ENCODE measurements at regions not wholly inside any gene's neighbourhood (a gene's known extent, or its start where the extent isn't known, plus 50 kb on each side); places are given as distances from the start of the nearest gene placed in this dataset.
A peak's percentile ranks its signal among the peaks of the same experiment; 100 is the strongest.
"Not testable (repeated sequence)": the region's sequence is repeated elsewhere in the genome, so short reads cannot be mapped to it uniquely, and the experiment has no call there.

- DNase-seq (ENCODE audit: low spot score): no peak
These were observed 50.2 kb upstream of the CPNE4 start for GRCh38 chr3:132084982-132085381.

DNA sequence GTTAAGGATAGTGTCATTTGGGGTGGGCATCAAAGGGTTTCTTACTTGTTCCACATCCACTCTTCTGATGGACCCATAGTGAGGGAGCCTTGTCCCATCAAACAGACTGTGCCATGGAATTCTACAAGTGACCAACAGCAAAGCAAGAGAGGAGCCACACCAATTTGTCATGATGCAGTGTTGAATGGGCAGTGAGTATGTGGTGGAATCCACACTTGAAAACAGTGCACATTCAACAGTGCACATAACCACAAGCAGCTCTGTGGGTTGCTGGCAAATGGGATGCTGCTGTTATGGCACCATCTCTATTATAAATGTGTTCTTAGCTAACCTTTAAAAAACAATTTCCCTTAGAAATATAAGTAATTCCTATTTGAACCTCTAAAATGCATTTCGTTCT lies 52.5 kb upstream of the CPNE4 start:
- DNase-seq (ENCODE audit: low spot score): no peak

GRCh38 chr3:132088291-132088690 lies 53.5 kb upstream of the CPNE4 start:
- DNase-seq (ENCODE audit: low spot score): no peak

GRCh38 chr3:132090921-132091320 lies 56.1 kb upstream of the CPNE4 start:
- no peak for DNase-seq (ENCODE audit: low spot score)

- no peak for DNase-seq (ENCODE audit: low spot score)
These were observed 81.8 kb upstream of the CPNE4 start for GRCh38 chr3:132116601-132117000.

DNA sequence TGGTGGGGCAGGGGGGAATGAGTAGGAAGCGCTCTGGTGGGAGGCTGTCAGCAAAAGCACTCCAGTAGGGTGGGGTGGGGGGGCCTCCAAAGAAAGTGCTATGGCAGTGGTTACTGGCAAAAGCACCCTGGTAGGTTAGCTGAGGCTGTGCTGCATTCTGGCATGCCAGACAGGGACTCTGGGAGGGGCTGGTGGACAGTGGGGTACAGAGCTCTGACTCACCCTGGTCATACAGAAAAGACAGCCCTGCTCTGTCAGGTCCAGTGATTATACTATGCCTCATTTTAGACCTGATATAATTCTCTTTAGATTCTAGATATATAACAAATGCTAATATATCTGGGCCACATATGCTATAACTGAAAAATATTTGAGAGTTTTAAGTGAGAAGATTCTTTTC lies 82.8 kb upstream of the CPNE4 start:
- DNase-seq (ENCODE audit: low spot score): no peak

DNA sequence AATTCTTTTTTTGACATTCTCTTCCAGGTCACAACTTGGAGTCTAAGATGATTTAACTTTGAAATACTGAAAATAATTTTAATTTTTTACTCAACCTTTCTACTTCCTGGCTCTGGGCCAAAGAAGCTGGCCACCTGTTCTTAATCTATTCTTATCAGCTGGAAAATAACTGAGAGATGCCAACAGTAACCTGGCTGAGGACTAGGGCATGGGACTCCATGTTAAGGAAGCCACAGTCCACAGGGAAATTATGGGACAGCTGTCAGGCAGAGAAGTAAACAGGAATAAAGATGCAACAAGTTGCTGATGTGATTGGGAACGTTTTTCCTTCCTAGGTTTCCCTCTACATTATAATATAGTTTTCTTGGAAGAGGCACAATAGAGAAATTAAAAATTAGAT lies 84.7 kb upstream of the CPNE4 start:
- no peak for DNase-seq (ENCODE audit: low spot score)

GRCh38 chr3:132124096-132124495 lies 89.3 kb upstream of the CPNE4 start:
- DNase-seq (ENCODE audit: low spot score): no peak

DNA sequence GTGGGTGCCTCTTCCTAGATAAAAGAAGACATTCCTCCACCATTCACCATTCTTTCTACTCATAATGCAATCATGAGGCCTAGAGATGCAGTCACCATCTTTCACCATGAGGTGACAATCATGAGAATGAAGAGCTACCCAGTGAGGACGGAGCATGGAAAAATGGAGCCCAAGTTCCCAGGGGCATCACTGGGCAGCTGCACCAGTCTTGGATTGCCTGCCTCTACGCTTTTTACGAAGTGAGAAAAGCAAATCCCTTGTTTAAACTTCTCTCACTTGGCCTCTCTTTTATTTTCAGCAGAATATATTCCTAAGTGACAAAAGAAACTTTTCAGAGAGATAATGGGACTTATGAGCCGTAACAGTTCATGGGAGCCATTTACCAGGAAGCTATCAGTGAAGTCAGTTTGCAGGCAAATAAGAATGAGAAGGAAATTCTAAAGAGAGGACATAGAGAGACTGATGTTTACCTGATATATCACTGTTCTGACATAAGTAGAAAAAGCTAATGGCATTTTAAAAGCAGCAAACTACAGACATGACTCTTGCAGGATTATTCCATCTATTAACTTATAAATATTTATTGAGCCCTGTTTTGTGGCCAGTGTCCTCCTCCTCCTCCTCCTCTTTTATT lies 90.0 kb upstream of the CPNE4 start:
- DNase-seq (ENCODE audit: low spot score): no peak

DNA sequence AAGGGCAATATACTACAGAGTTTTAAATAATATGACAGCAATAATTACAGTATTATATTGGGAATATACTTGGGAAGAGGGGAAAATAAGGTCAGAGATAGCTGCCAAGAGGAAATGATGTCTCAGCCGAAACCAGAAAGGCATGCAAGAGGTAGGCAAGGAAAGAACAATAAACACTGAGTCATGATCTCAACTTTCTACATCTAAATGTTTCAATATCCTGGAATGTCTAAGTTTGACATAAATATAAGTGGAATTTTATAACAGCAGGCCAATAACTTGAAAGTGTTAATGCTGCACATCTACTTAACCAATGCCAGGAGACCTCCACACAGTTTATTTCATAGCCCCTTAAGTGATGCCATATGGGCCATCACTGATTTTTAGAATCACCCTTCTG lies 99.8 kb upstream of the CPNE4 start:
- DNase-seq (ENCODE audit: low spot score): no peak

DNA sequence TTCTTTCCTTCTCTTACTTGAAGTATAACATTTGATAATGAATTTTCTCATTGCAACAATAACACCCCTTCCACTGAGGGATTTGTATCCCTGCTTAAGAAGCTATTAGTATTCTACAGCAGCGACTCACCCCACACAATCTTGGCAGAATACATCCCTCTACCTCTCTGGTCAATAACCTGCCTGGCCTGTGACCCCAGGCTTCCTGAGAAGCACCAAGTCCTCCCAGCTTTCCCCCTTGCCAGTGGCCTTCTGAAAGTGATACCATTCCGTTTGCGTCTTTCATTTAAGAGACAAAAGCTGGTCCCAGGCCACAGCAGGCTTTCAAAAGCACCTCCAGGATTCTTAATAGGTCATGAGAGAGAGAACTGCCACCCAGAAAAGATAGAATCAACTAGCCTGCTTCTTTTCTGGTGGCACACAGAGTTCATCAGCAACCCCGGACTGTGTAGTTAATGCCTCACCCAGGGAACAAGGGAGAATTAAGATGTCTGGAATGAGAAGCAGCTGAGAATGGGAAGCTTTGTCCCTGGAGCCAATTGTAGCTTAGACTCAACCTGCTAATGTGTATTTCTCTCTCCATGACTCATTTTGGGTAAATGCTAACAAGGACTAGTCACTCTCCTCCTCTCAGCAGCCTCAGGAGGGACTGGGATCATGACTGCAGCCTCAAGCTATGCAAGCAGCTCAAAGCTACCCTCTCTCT lies 101.0 kb upstream of the CPNE4 start:
- peak; percentile 1 for DNase-seq (ENCODE audit: low spot score)

GRCh38 chr3:132136334-132136716 lies 101.5 kb upstream of the CPNE4 start:
- no peak for DNase-seq (ENCODE audit: low spot score)

GRCh38 chr3:132136902-132137301 lies 102.1 kb upstream of the CPNE4 start:
- DNase-seq (ENCODE audit: low spot score): not testable (repeated sequence)

GRCh38 chr3:132145833-132146232 lies 111.0 kb upstream of the CPNE4 start:
- no peak for DNase-seq (ENCODE audit: low spot score)

DNA sequence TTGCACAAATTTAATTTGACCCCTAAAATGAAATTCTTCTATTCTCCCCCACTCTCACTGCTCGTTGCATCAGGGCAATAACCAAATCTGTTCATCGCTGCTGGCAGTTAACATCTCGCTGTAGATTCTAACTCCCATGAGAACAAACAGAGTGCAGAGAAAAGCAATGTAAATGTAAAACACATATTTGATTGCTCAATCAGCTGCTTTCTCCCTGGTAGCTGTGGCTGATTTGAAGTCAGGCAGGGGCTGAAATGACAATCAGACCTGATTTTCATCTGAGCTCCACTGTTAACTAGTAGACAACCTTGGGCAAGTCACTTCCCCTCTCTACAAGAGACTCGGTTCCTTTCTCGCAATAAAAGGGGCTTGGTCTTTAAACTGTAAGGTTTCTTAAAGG lies 119.8 kb upstream of the CPNE4 start:
- no peak for DNase-seq (ENCODE audit: low spot score)

GRCh38 chr3:132159145-132159544 lies 124.3 kb upstream of the CPNE4 start:
- DNase-seq (ENCODE audit: low spot score): no peak

DNA sequence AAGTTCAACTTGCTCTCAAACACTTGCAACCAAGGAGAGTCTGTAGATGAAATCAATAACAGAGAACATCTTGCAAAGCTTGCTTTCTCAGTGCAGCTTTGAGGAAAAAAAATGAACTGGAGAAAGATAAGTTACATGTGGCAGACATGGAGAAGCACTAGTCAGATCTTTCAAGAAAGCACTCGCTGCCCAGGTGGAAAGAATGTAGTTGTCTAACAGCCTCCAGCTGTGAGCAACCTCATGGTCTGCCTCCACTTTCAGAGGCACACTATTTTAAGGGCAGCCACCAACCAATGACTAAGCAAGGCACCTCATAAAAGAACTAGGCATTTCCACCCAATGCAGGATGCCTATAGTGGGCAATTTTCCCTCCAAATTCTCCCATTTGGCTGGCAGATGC lies 125.4 kb upstream of the CPNE4 start:
- DNase-seq (ENCODE audit: low spot score): no peak

- DNase-seq (ENCODE audit: low spot score): no peak
These were observed 126.8 kb upstream of the CPNE4 start for GRCh38 chr3:132161608-132162007.

DNA sequence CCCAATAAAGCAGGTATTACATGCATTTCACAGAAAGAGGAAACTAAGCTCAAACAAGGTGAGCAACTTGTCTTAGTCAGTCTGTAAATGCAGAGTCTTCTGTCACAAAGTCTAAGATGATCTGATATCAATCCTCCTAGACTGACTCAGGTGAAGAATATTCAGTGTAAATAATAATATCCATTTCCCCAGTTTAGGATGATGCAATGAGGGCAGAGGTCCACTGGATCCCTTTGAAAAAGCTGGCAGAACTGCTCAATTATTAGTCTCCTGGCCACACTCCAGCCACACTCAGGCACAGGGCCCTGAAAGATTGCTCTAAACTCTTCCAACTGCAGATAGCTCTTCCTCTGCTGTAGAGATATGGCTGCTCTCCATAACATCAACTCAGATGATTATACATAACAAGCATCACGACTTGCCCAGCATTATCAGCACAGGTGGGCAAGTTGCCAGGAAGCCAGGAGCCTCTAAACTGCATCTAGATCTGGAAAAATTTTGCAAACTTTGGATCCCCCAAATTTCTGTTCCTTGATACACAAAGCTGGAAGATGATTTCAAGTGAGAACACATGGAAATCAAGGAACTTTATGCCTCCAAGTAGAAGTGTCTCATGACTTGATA lies 129.8 kb upstream of the CPNE4 start:
- DNase-seq (ENCODE audit: low spot score): peak; percentile 2

DNA sequence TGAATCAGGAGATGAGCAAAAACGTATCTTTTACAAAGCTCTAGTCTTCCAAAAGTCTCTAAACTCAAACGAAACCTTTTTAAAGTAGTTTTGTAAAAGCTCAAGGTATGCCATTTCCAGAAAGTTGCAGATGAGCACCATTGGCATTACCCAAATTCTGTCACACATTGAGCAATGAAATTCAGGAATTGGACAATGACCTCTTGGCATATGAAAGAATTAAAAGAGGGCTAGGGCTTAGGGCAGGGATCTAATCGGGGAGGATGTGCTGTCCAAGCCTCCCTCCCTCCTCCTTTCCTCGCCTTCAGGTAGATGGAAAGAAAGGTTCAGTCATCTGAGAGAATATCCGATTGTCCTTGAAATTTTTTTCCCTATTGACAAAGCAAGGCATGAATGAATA lies 133.1 kb upstream of the CPNE4 start:
- DNase-seq (ENCODE audit: low spot score): no peak

GRCh38 chr3:132174500-132174899 lies 139.7 kb upstream of the CPNE4 start:
- no peak for DNase-seq (ENCODE audit: low spot score)

GRCh38 chr3:132180337-132180791 lies 136.8 kb upstream of the ACP3 start:
- peak; percentile 58 for DNase-seq (ENCODE audit: low spot score)

- DNase-seq (ENCODE audit: low spot score): no peak
These were observed 133.4 kb upstream of the ACP3 start for GRCh38 chr3:132183811-132184210.

GRCh38 chr3:132187746-132188145 lies 129.5 kb upstream of the ACP3 start:
- DNase-seq (ENCODE audit: low spot score): no peak
